GOT3 (cell line): ENCODE measurements at regions not wholly inside any gene's neighbourhood (a gene's known extent, or its start where the extent isn't known, plus 50 kb on each side); places are given as distances from the start of the nearest gene placed in this dataset.

ENCODE experiments used
- DNase-seq: peaks from one replicate; lab custom pipeline; 2025; ENCODE audit warnings: mixed read lengths; lab: John Stamatoyannopoulos, UW

- no peak for DNase-seq
Measured at GRCh38 chr2:66849153-66849755, 414.3 kb downstream of the MEIS1 start.

GRCh38 chr2:66850376-66850775 is 415.5 kb downstream of the MEIS1 start:
- DNase-seq, result no peak

- peak; percentile 27 for DNase-seq
Measured at GRCh38 chr2:66851449-66851872, 416.5 kb downstream of the MEIS1 start.

GRCh38 chr2:66852953-66853352 is 418.0 kb downstream of the MEIS1 start:
- no peak for DNase-seq

- no peak for DNase-seq
Measured at GRCh38 chr2:66853585-66853984, 418.7 kb downstream of the MEIS1 start.

GRCh38 chr2:66854298-66854697 is 419.4 kb downstream of the MEIS1 start:
- no peak for DNase-seq

GRCh38 chr2:66862885-66863650 is 428.1 kb downstream of the MEIS1 start:
- DNase-seq, result no peak

GRCh38 chr2:66865161-66865560 is 430.2 kb downstream of the MEIS1 start:
- no peak for DNase-seq

- no peak for DNase-seq
Measured at GRCh38 chr2:66866331-66867062, 431.6 kb downstream of the MEIS1 start.

- no peak for DNase-seq
Measured at GRCh38 chr2:66867063-66867441, 432.1 kb downstream of the MEIS1 start.

GRCh38 chr2:66869076-66869475 is 434.2 kb downstream of the MEIS1 start:
- DNase-seq, result no peak

GRCh38 chr2:66872081-66872985 is 437.4 kb downstream of the MEIS1 start:
- DNase-seq, result no peak

GRCh38 chr2:66872986-66873754 is 438.2 kb downstream of the MEIS1 start:
- no peak for DNase-seq

GRCh38 chr2:66874411-66874810 is 439.5 kb downstream of the MEIS1 start:
- DNase-seq, result no peak

- DNase-seq, result no peak
Measured at GRCh38 chr2:66875941-66876462, 441.1 kb downstream of the MEIS1 start.

GRCh38 chr2:66885775-66886383 is 451.0 kb downstream of the MEIS1 start:
- no peak for DNase-seq

- no peak for DNase-seq
Measured at GRCh38 chr2:66888246-66888645, 453.3 kb downstream of the MEIS1 start.

- DNase-seq, result peak; percentile 47
Measured at GRCh38 chr2:66888791-66889631, 454.1 kb downstream of the MEIS1 start.

- no peak for DNase-seq
Measured at GRCh38 chr2:66889632-66889882, 454.6 kb downstream of the MEIS1 start.
